ENCODE measurements at regions not wholly inside any gene's neighbourhood (a gene's known extent, or its start where the extent isn't known, plus 50 kb on each side); places are given as distances from the start of the nearest gene placed in this dataset.

DNA sequence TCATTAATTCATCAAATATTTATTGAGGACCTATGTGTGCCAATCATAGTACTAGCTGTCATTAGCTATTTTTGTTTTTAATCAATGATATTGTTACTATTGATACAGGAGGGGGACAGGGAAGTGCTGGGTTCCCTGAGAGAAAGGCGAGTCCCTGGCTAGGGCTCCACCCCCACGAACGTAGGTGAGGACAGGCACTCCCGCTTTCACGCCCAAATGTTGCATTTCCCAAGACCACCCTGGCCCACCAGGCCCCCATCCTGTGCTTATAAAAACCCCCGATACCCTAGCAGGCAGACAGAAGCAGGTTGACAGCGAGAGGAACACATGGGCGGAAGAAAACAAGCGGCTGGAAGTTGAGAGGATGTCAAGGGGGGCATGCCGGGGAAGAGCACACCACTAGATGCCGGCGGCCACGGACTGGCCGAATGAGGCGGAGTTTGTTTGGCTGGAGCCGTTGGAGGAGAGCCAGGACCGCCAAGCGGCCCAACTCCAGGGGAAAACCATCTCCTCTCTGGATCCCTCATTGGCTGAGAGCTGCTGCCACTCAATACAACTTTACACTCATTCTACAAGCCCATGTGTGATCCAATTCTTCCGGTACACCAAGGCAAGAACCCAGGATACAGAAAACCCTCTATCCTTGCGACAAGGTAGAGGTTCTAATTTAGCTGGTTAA is 798.7 kb upstream of the SEMA6D start:
- TF ChIP-seq EZH2 (optimal IDR thresholded peaks at IDR 0.05; ENCODE audit: low read depth, low read length) (no peak), EZH2phosphoT487 (IDR thresholded peaks at IDR 0.05; ENCODE audit: low read length) (no peak)
- TF ChIP-seq, protein P1, sequence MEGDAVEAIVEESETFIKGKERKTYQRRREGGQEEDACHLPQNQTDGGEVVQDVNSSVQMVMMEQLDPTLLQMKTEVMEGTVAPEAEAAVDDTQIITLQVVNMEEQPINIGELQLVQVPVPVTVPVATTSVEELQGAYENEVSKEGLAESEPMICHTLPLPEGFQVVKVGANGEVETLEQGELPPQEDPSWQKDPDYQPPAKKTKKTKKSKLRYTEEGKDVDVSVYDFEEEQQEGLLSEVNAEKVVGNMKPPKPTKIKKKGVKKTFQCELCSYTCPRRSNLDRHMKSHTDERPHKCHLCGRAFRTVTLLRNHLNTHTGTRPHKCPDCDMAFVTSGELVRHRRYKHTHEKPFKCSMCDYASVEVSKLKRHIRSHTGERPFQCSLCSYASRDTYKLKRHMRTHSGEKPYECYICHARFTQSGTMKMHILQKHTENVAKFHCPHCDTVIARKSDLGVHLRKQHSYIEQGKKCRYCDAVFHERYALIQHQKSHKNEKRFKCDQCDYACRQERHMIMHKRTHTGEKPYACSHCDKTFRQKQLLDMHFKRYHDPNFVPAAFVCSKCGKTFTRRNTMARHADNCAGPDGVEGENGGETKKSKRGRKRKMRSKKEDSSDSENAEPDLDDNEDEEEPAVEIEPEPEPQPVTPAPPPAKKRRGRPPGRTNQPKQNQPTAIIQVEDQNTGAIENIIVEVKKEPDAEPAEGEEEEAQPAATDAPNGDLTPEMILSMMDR (IDR thresholded peaks at IDR 0.05; ENCODE audit: low read length): no peak
- DNase-seq: no peak
- Histone ChIP-seq H4K20me1 (ENCODE audit: insufficient read depth, low read length) (no peaks in the 10 kb centered on the region), H3K27ac (ENCODE audit: low read length) (no peak overlapping the region), H3K27me3 (replicated peaks; ENCODE audit: insufficient read depth, low read length) (no peaks in the 10 kb centered on the region), H3K79me2 (ENCODE audit: low read length) (no peaks in the 10 kb centered on the region), H3K36me3 (replicated peaks; ENCODE audit: insufficient read depth, low read length) (no peaks in the 10 kb centered on the region), H2AFZ (ENCODE audit: low read length) (no peak overlapping the region), H3K9me2 (replicated peaks; ENCODE audit: insufficient read depth, low read length) (no peaks in the 10 kb centered on the region), H3K4me3 (ENCODE audit: low read length) (no peak overlapping the region), H3K9ac (ENCODE audit: low read length) (no peak overlapping the region), H3K4me2 (ENCODE audit: low read depth, low read length) (no peak overlapping the region), H3K9me3 (replicated peaks; ENCODE audit: insufficient read depth, low read length) (no peaks in the 10 kb centered on the region), H3F3A (ENCODE audit: insufficient read depth, low read length) (no peaks in the 10 kb centered on the region), H3K4me1 (ENCODE audit: low read length) (peaks cover 2% of the 10 kb centered on the region)

GRCh38 chr15:46921891-46922290 is 795.4 kb upstream of the SEMA6D start:
- Histone ChIP-seq H4K20me1 (ENCODE audit: insufficient read depth, low read length) (no peaks in the 10 kb centered on the region), H3K9me3 (replicated peaks; ENCODE audit: insufficient read depth, low read length) (no peaks in the 10 kb centered on the region), H3K36me3 (replicated peaks; ENCODE audit: insufficient read depth, low read length) (no peaks in the 10 kb centered on the region), H3K27ac (ENCODE audit: low read length) (no peak overlapping the region), H3K9ac (ENCODE audit: low read length) (no peak overlapping the region), H3K79me2 (ENCODE audit: low read length) (no peaks in the 10 kb centered on the region), H3K9me2 (replicated peaks; ENCODE audit: insufficient read depth, low read length) (no peaks in the 10 kb centered on the region), H2AFZ (ENCODE audit: low read length) (no peak overlapping the region), H3K4me2 (ENCODE audit: low read depth, low read length) (no peak overlapping the region), H3K4me3 (ENCODE audit: low read length) (no peak overlapping the region), H3F3A (ENCODE audit: insufficient read depth, low read length) (no peaks in the 10 kb centered on the region), H3K4me1 (ENCODE audit: low read length) (peaks cover 2% of the 10 kb centered on the region), H3K27me3 (replicated peaks; ENCODE audit: insufficient read depth, low read length) (no peaks in the 10 kb centered on the region)
- DNase-seq: peak; percentile 60
- TF ChIP-seq EZH2phosphoT487 (IDR thresholded peaks at IDR 0.05; ENCODE audit: low read length) (no peak), EZH2 (optimal IDR thresholded peaks at IDR 0.05; ENCODE audit: low read depth, low read length) (no peak)
- TF ChIP-seq, protein P1 (IDR thresholded peaks at IDR 0.05; ENCODE audit: low read length): no peak

- DNase-seq: no peak
- peaks cover 16% of the 10 kb centered on the region; the same call in 1 of the 2 replicates for H3F3A ChIP-seq (ENCODE audit: insufficient read depth, low read length)
- H3K4me2 ChIP-seq (ENCODE audit: low read depth, low read length): no peak overlapping the region
- H4K20me1 ChIP-seq (ENCODE audit: insufficient read depth, low read length): no peaks in the 10 kb centered on the region
- no peaks in the 10 kb centered on the region for H3K27me3 ChIP-seq (replicated peaks; ENCODE audit: insufficient read depth, low read length)
- H3K9me3 ChIP-seq (replicated peaks; ENCODE audit: insufficient read depth, low read length): no peaks in the 10 kb centered on the region
- H3K9me2 ChIP-seq (replicated peaks; ENCODE audit: insufficient read depth, low read length): no peaks in the 10 kb centered on the region
- peaks cover 21% of the 10 kb centered on the region for H3K4me1 ChIP-seq (ENCODE audit: low read length)
- no peak overlapping the region for H3K27ac ChIP-seq (ENCODE audit: low read length)
- no peaks in the 10 kb centered on the region for H3K36me3 ChIP-seq (replicated peaks; ENCODE audit: insufficient read depth, low read length)
- no peaks in the 10 kb centered on the region for H3K79me2 ChIP-seq (ENCODE audit: low read length)
- H3K9ac ChIP-seq (ENCODE audit: low read length): no peak overlapping the region
- H3K4me3 ChIP-seq (ENCODE audit: low read length): no peak overlapping the region
- no peak overlapping the region for H2AFZ ChIP-seq (ENCODE audit: low read length)
- TF ChIP-seq EZH2 (optimal IDR thresholded peaks at IDR 0.05; ENCODE audit: low read depth, low read length) (no peak), EZH2phosphoT487 (IDR thresholded peaks at IDR 0.05; ENCODE audit: low read length) (no peak)
- TF ChIP-seq, protein P1 (IDR thresholded peaks at IDR 0.05; ENCODE audit: low read length): no peak
Measured at GRCh38 chr15:46930426-46930825, 786.9 kb upstream of the SEMA6D start.

Data from MM.1S (cell line).